SW 1271 (cell line): ENCODE measurements at regions not wholly inside any gene's neighbourhood (a gene's known extent, or its start where the extent isn't known, plus 50 kb on each side); places are given as distances from the start of the nearest gene placed in this dataset.
"Not testable (repeated sequence)": the region's sequence is repeated elsewhere in the genome, so short reads cannot be mapped to it uniquely, and the experiment has no call there.

Source experiments
- DNase-seq, 2 experiments: peaks; one replicate each; lab custom pipeline; 2025; lab: John Stamatoyannopoulos, UW

GRCh38 chr1:234918181-234918841 lies 210.3 kb downstream of the TOMM20 start:
- no peak for DNase-seq

- DNase-seq: no peak
These were observed 211.0 kb downstream of the TOMM20 start for GRCh38 chr1:234917495-234918180.

DNA sequence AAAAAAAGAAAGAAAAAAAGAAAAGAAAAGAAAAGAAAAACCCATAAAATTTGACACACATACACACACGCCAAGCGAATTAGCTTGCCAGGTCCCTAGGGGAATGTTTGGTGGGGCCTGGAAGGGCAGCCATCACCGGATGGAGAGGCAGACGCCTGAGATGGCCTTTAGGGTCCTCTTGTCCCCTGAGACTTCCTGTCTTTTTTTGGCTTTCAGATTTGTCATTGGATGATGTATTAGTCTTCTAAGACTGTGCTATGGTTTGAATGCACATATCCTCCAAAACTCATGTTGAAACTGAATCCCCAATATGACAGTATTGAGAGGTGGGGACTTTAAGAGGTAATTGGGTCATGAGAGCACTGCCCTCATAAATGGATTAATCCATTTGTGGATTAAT lies 211.8 kb downstream of the TOMM20 start:
- no peak for DNase-seq

DNA sequence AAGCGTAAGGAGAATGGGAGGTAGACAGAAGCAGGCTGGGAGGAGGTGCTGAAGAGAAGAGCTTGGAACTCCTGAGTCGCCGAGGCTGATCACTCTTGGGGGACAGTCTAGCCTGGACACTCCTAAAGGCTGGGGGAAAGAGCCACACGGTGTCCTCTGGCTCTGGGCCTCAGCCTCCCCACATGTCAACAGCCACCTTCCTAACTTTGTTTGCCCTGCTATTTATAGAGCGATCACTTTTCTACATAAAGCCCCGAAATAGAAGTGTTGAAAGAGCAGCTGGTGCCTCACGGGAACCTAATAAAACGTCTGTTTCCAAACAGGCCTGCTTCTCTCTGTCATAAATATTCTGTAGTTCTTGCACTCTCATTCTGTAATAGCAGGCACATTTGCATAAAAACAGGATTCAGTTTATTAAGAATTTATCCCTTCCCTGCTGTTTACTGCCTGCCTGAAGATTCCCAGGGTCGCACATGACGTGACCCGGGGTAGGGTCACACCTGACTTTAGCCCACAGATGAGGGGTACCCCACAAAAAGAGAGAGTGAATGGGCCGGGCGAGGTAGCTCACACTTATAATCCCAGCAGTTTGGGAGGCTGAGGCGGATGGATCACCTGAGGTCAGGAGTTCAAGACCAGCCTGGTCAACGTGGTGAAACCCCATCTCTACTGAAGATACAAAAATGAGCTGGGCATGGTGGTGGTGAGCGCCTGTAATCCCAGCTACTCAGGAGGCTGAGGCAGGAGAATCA lies 212.5 kb downstream of the TOMM20 start:
- no peak for DNase-seq

DNA sequence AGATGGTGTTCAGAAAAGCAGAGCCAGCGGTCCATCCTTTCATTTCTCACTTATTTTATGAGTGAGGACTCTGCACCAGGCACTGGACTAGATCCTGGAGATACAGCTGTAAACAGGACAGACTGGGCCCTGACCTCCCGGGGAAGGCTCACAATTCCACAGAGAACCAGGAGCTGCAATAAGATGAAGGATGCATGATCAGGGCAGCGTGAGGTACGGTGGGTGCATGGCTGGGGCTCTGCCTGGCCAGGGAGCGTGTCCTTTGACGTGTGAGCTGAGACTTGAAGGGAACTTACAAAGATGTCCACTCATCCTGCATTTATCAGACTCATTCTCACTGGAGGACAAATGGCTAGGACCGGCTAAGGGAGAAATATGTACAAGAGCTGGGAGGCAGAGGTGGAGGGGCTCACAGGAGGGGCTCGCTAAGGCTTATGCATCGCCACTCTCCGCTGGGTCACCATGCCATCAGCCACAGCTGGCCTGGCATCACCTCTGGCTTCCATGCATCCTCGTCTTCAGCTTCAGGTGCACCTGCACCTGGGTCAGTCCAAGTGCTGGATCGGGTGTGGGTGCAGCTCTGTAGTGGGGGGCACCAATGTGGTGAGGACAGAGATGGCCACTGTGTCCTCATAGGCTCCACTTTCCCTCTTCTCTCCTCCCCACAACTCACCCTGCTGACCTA lies 213.9 kb downstream of the TOMM20 start:
- no peak for DNase-seq

DNA sequence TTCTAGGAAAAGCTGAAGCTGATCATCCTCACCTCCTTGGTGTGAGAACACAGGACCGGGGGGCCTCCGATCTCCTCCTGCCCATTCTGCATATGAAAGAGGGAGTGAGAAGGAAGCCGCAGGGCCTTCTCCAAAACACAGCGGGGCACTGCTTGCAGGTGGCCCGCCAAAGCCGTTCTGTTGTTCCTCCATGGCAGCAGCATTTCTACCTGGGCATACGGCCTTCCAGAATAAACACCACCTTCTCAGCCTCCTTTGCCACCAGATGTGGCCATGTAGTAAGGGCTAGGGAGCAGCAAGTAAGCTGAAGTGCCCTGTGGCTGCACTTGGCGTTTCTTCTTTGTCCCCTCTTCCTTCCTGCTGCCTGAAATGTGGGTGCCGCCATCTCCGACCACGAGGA lies 214.9 kb downstream of the TOMM20 start:
- DNase-seq: no peak

DNA sequence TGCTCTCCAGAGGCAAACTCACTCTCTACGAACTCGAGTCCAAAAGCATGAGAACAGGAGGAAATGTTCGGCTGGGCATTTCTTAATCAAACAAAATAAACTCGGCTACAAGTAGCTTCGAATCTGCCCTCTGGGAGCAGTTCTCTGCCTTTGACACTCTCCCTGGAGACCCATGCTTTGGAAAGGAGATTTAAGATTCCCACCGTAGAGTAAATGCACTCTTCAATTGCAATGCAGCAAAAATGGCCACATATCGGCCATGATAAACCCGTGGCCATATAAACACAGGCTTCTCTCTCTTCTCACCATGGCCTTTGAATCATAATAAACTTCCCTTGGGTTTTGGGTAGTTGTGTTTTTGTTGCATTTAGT lies 215.4 kb downstream of the TOMM20 start:
- no peak for DNase-seq

GRCh38 chr1:234912548-234913277 lies 215.9 kb downstream of the TOMM20 start:
- DNase-seq: no peak

GRCh38 chr1:234911787-234912186 lies 216.8 kb downstream of the TOMM20 start:
- DNase-seq: no peak

- not testable (repeated sequence) for DNase-seq
These were observed 217.5 kb downstream of the TOMM20 start for GRCh38 chr1:234911136-234911535.

- no peak for DNase-seq
These were observed 218.8 kb downstream of the TOMM20 start for GRCh38 chr1:234909851-234910250.

- no peak for DNase-seq
These were observed 219.3 kb downstream of the TOMM20 start for GRCh38 chr1:234909307-234909810.

GRCh38 chr1:234908571-234908970 lies 220.1 kb downstream of the TOMM20 start:
- DNase-seq: no peak

DNA sequence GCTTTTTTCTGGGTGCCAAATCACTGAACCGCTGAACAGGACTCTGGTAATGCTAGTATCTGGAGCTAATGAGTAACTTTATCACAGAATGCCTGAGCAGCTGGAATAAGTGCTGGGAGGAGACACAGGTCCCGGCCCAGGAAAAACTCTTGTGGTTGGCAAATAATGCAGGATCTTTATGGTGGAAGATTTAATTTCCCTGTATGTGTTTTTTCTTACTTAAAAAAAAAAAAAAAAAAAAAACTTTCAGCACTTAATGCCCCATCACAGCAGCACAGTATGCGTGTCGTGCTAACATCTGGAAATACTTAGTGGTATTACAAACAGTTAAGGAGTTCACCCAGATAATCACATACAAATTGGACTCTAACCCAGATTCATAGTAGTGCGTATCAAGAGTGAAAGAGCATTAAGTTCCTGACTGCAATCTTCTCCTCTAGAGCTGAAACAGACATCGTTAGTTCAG lies 220.7 kb downstream of the TOMM20 start:
- DNase-seq: no peak

DNA sequence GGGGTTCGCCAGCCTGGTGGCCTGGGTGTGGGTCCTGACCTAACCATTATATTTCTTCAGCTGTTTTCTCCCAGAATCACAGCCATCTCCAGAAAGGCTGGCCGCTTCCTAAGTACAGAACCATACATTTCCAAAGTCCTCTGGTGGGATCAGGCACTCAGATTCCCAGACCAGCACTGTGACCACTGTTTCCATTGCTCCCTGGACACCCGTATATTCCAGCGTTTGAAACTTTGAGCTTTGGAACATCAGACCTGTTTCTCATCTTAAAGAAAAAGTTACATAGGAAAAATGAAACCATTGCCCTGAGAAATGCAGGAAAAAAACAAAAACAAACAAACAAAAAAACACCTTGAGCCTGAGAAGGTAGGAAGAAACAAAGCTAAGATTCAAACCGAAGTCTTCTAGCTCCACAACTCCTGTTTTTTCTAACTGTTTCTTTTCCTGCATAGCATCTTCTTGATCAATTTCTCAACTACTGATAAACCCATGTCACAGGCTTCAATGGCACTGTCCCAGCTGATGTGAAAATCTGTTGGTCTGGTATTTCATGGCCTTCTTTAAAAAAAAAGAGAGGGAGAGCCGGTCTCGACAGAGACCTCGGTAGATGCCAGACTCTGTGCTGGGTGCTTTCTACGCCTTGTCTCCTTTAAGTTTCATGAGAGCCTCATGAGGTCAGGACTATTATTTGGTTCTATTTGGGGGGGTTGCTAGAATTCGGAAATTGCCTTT lies 221.3 kb downstream of the TOMM20 start:
- DNase-seq: no peak

DNA sequence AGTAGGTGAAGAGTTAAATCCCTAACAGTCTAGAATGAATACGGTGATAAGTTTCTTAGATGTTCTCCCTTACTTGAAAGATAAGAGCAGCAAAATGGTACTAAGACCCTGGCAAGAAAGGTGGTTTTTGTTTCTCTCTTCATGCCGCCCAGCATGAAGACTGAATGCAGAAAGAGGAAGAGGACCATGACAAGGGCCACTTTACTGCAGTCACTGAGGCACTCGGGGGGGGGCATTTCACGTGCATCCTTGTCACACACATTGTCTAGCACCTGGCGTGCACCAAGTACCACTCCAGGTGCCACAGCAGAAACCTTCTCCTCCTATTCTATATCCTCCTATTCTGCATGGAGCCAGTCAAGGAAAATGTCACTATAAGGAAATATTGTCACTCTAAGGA lies 222.0 kb downstream of the TOMM20 start:
- no peak for DNase-seq

- no peak for DNase-seq
These were observed 225.7 kb downstream of the TOMM20 start for GRCh38 chr1:234902774-234903547.

DNA sequence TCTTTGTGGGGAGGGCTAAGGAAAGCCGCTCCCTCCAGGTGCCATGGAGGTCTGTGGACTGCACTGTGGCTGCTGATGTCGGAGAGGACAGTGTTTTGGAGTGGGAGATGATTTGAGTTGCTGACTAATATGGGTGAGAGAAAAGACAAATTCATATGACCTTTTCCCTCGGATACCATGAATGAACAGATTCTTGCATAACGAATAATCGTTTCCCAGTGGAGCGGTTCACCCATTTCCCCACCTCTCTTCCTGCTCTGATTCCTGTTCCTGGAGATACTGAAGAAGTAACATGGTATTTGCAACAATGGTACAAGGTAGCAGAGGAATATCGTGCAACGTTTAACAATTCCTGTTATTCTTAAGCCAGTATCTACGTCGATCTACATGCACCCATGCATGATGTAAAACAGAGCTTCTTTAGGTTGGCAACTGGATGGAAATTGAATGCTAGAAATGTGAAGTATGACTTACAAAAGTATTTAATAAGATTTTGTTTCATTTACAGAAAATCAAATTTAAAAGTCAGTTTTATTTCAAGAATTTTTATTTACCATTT lies 227.1 kb downstream of the TOMM20 start:
- DNase-seq: no peak

GRCh38 chr1:234900595-234900994 lies 228.0 kb downstream of the TOMM20 start:
- DNase-seq: no peak

DNA sequence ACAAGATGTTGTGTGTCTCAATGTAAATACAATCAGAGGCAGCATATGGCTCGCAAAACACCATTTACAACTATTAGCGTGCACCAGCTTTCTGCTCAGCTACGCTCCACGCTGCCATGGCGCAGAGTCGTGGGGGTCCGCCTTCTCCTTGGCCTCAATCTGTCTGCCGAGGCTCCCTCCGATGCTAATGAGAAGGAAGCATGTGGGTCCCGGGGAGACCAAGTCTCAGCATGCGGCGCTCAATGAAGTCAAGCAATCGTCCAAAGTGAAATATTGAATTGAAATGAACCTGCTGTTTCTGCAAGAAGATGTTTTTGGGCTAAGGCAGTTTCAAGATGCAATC lies 228.9 kb downstream of the TOMM20 start:
- no peak for DNase-seq
